Activated CD8-positive, alpha-beta T cell treated with anti-CD3 and anti-CD28 coated beads, Interleukin-2, amount 10 ng/mL, durations not matched to agents 7 days and 5 days (primary cell): ENCODE measurements at regions not wholly inside any gene's neighbourhood (a gene's known extent, or its start where the extent isn't known, plus 50 kb on each side); places are given as distances from the start of the nearest gene placed in this dataset.

ENCODE experiments used
- ATAC-seq: fragments of 150-1000 bp; cut with Tn5 transposase; one replicate; pipeline ENCODE4 v1.10.0; 2021; ENCODE audit warnings: moderate library complexity
- CTCF ChIA-PET: fragments of 350-600 bp; sonication (Branson Sonifier 250); formaldehyde crosslinking; loops from one replicate; lab custom pipeline; 2021; ENCODE audit warnings: antibody characterized with exemption; lab: Charles Lee
- POLR2A ChIA-PET: fragments of 350-600 bp; sonication (Branson Sonifier 250); formaldehyde crosslinking; loops from one replicate; lab custom pipeline; 2021; ENCODE audit warnings: antibody characterized with exemption; lab: Charles Lee
- DNase-seq: peaks from one replicate; pipeline ENCODE4 v3.0.0-alpha.2; 2020
- H3K27ac Mint-ChIP-seq: one replicate; pipeline ENCODE4 v1.8.0; 2021; ENCODE audit warnings: mild to moderate bottlenecking, mixed read lengths
- H3K27me3 Mint-ChIP-seq: one replicate; pipeline ENCODE4 v1.8.0; 2021; ENCODE audit warnings: low read depth, mixed read lengths
- H3K36me3 Mint-ChIP-seq: one replicate; pipeline ENCODE4 v1.8.0; 2021; ENCODE audit warnings: low read depth, mixed read lengths
- H3K4me1 Mint-ChIP-seq: one replicate; pipeline ENCODE4 v1.8.0; 2021; ENCODE audit warnings: low read depth, mixed read lengths
- H3K4me3 Mint-ChIP-seq: one replicate; pipeline ENCODE4 v1.8.0; 2021; ENCODE audit warnings: mild to moderate bottlenecking, mixed read lengths
- H3K9me3 Mint-ChIP-seq: one replicate; pipeline ENCODE4 v1.8.0; 2022; ENCODE audit warnings: mixed read lengths; ENCODE audit not compliant: insufficient read depth

GRCh38 chr5:160968480-160968879, 116.5 kb upstream of the ATP10B start:
- DNase-seq (no peak), ATAC-seq (no peak)
- Mint-ChIP-seq H3K27ac (no peak overlapping the region), H3K36me3 (no peaks in the 10 kb centered on the region), H3K4me1 (no peaks in the 10 kb centered on the region), H3K27me3 (no peaks in the 10 kb centered on the region), H3K9me3 (no peaks in the 10 kb centered on the region), H3K4me3 (no peak overlapping the region)
- POLR2A ChIA-PET, result no interaction called here
- CTCF ChIA-PET, result no interaction called here

GRCh38 chr5:160966921-160967320, 114.9 kb upstream of the ATP10B start:
- Mint-ChIP-seq H3K9me3 (no peaks in the 10 kb centered on the region), H3K4me3 (no peak overlapping the region), H3K36me3 (no peaks in the 10 kb centered on the region), H3K4me1 (no peaks in the 10 kb centered on the region), H3K27me3 (no peaks in the 10 kb centered on the region), H3K27ac (no peak overlapping the region)
- POLR2A ChIA-PET, result no interaction called here
- no peak for DNase-seq
- no peak for ATAC-seq
- CTCF ChIA-PET, result no interaction called here

DNA sequence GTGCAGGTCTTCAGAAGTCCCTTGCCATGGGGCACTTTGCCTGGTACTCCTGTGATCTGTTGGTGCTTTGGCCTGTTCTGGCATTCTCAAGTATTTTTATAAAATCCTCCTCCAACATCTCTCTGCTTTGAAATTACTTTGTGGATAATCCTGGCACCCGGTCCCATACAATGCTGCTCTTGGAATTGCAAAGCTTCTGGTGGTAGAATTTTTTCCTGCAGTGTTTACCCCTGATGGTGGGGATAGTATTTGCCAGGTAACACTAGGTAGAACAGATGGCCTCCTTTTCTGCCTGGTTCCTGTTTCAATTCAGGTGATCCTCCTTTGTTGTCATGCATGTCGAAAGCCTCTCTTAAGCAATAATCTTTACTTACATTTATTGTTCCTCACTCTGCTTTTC, 109.8 kb upstream of the ATP10B start:
- Mint-ChIP-seq H3K36me3 (no peaks in the 10 kb centered on the region), H3K4me1 (no peaks in the 10 kb centered on the region), H3K27ac (no peak overlapping the region), H3K4me3 (no peak overlapping the region), H3K27me3 (no peaks in the 10 kb centered on the region), H3K9me3 (no peaks in the 10 kb centered on the region)
- ChIA-PET CTCF (no interaction called here), POLR2A (interaction anchor here (0.6 kb wide), 1 partner anchor 510 kb away, joined by 3 read pairs; no protein-coding TSS in a partner anchor)
- ATAC-seq (no peak), DNase-seq (no peak)

GRCh38 chr5:160961038-160961437, 109.0 kb upstream of the ATP10B start:
- no peak overlapping the region for H3K27ac Mint-ChIP-seq
- H3K4me3 Mint-ChIP-seq, result no peak overlapping the region
- ChIA-PET POLR2A (no interaction called here), CTCF (no interaction called here)
- no peaks in the 10 kb centered on the region for H3K36me3 Mint-ChIP-seq
- ATAC-seq, result no peak
- no peaks in the 10 kb centered on the region for H3K4me1 Mint-ChIP-seq
- H3K27me3 Mint-ChIP-seq, result no peaks in the 10 kb centered on the region
- no peaks in the 10 kb centered on the region for H3K9me3 Mint-ChIP-seq
- DNase-seq, result no peak

- ChIA-PET CTCF (no interaction called here), POLR2A (no interaction called here)
- ATAC-seq (no peak), DNase-seq (no peak)
- Mint-ChIP-seq H3K4me3 (no peak overlapping the region), H3K4me1 (no peaks in the 10 kb centered on the region), H3K27me3 (no peaks in the 10 kb centered on the region), H3K27ac (no peak overlapping the region), H3K36me3 (no peaks in the 10 kb centered on the region), H3K9me3 (no peaks in the 10 kb centered on the region)
Measured at GRCh38 chr5:160960592-160960991, 108.6 kb upstream of the ATP10B start.

DNA sequence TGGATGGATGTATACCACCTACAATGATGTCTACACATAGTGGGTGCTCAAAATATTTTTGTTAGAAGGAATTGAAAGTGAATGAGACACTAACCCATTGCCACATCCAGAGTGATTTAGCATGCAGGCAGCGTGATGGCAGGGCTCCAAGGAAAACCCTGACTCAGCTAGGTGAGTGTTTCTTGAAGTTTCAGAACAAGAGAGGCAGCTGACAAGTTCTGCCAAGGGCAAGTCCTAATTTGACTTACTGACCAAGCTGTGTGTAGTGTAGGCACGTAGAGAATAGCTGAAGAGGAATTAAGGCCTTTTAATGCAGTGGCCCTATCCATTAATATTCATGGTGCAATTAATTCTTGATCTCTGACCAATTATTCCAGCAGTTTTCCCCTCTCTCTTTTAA, 107.8 kb upstream of the ATP10B start:
- no peak for DNase-seq
- CTCF ChIA-PET, result no interaction called here
- H3K36me3 Mint-ChIP-seq, result no peaks in the 10 kb centered on the region
- H3K27me3 Mint-ChIP-seq, result no peaks in the 10 kb centered on the region
- no peak overlapping the region for H3K27ac Mint-ChIP-seq
- H3K4me3 Mint-ChIP-seq, result no peak overlapping the region
- ATAC-seq, result no peak
- POLR2A ChIA-PET, result no interaction called here
- H3K9me3 Mint-ChIP-seq, result no peaks in the 10 kb centered on the region
- H3K4me1 Mint-ChIP-seq, result no peaks in the 10 kb centered on the region

DNA sequence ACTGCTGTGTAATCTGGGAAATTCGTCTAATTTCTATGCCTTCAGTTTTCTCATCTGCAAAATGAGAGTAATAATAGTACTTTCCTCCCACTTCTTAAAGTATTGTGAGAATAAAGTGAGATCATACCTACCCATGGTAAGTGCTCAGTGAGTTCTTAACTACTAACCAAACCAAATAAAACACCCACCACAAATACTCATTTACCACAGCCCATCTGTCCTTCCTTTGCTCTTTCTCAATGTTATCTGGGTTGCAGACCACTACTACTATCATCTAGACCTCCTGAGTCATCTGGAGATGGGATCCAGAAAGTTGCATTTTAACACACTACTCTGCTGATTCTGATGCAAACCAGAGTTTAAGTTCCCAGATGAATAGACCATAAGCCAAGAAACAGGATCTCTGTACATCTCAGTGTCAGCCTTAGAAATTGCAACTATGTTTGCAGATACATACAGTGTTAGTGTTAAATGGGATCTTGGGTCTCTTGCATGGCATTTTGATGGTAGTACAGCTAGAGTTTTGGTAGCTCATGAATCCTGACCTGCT, 105.4 kb upstream of the ATP10B start:
- Mint-ChIP-seq H3K4me3 (no peak overlapping the region), H3K27ac (no peak overlapping the region), H3K4me1 (no peaks in the 10 kb centered on the region), H3K9me3 (no peaks in the 10 kb centered on the region), H3K36me3 (no peaks in the 10 kb centered on the region), H3K27me3 (no peaks in the 10 kb centered on the region)
- ChIA-PET POLR2A (no interaction called here), CTCF (no interaction called here)
- no peak for ATAC-seq
- no peak for DNase-seq

DNA sequence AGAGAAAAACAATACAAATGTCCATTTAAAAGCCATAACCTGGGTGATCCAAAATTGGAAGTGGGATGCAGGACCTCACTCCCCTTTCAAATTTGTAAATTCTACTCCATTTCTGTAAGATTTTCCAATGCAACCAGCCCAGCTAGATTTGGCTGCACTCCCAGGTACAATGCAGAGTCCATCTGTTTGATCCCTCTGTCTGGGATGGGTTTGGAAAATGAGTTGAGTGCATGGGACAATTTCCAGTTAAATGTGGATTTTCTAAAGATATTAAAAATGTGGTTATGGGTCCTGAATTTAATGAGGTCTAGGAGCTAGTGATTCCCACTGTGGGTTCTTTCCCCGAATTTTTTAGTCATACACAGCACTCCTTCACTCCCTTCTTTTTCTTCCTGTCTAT, 104.0 kb upstream of the ATP10B start:
- CTCF ChIA-PET, result no interaction called here
- ATAC-seq, result no peak
- DNase-seq, result no peak
- no peak overlapping the region for H3K27ac Mint-ChIP-seq
- no peaks in the 10 kb centered on the region for H3K9me3 Mint-ChIP-seq
- H3K36me3 Mint-ChIP-seq, result no peaks in the 10 kb centered on the region
- POLR2A ChIA-PET, result no interaction called here
- no peaks in the 10 kb centered on the region for H3K27me3 Mint-ChIP-seq
- no peaks in the 10 kb centered on the region for H3K4me1 Mint-ChIP-seq
- H3K4me3 Mint-ChIP-seq, result no peak overlapping the region

GRCh38 chr5:160950311-160950710, 98.3 kb upstream of the ATP10B start:
- H3K27me3 Mint-ChIP-seq, result no peaks in the 10 kb centered on the region
- POLR2A ChIA-PET, result no interaction called here
- H3K9me3 Mint-ChIP-seq, result no peaks in the 10 kb centered on the region

GRCh38 chr5:160940725-160941124, 88.7 kb upstream of the ATP10B start:
- Mint-ChIP-seq H3K36me3 (no peaks in the 10 kb centered on the region), H3K4me1 (no peaks in the 10 kb centered on the region), H3K4me3 (no peak overlapping the region), H3K27me3 (no peaks in the 10 kb centered on the region), H3K9me3 (no peaks in the 10 kb centered on the region), H3K27ac (no peak overlapping the region)
- ChIA-PET POLR2A (no interaction called here), CTCF (no interaction called here)
- ATAC-seq (no peak), DNase-seq (no peak)

More at GRCh38 chr5:160950311-160950710, 98.3 kb upstream of the ATP10B start:
- DNase-seq (no peak), ATAC-seq (no peak)
- Mint-ChIP-seq H3K36me3 (no peaks in the 10 kb centered on the region), H3K27ac (no peak overlapping the region), H3K4me3 (no peak overlapping the region), H3K4me1 (no peaks in the 10 kb centered on the region)
- CTCF ChIA-PET, result no interaction called here

DNA sequence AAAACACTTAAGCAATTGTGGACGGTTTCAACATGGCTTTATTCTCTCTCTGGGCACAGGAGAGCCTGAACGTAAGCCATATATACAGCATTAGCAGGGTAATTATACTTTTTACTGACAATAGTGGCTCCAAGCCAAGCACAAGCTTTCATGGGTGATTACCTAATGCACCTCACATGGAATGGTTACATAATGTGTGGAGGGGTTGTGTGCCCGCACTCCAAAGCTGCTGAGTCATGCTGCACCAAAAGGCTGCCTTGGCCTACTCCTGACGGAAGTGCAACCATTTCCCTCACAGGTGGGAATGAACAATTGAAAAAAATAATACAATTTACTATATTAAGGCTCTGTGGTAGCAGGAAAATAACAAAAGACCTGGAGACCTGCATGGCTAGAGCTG, 86.5 kb upstream of the ATP10B start:
- Mint-ChIP-seq H3K27ac (no peak overlapping the region), H3K9me3 (no peaks in the 10 kb centered on the region), H3K4me1 (no peaks in the 10 kb centered on the region), H3K36me3 (no peaks in the 10 kb centered on the region), H3K27me3 (no peaks in the 10 kb centered on the region), H3K4me3 (no peak overlapping the region)
- POLR2A ChIA-PET, result no interaction called here
- CTCF ChIA-PET, result no interaction called here
- no peak for ATAC-seq
- no peak for DNase-seq

GRCh38 chr5:160937570-160937969, 85.6 kb upstream of the ATP10B start:
- Mint-ChIP-seq H3K4me1 (no peaks in the 10 kb centered on the region), H3K27me3 (no peaks in the 10 kb centered on the region), H3K9me3 (no peaks in the 10 kb centered on the region), H3K27ac (no peak overlapping the region), H3K36me3 (no peaks in the 10 kb centered on the region), H3K4me3 (no peak overlapping the region)
- ChIA-PET CTCF (no interaction called here), POLR2A (no interaction called here)
- ATAC-seq, result no peak
- no peak for DNase-seq

- H3K27ac Mint-ChIP-seq, result no peak overlapping the region
- ATAC-seq (no peak), DNase-seq (no peak)
- no peaks in the 10 kb centered on the region for H3K36me3 Mint-ChIP-seq
- ChIA-PET POLR2A (no interaction called here), CTCF (no interaction called here)
- H3K4me1 Mint-ChIP-seq, result no peaks in the 10 kb centered on the region
- H3K27me3 Mint-ChIP-seq, result no peaks in the 10 kb centered on the region
- no peaks in the 10 kb centered on the region for H3K9me3 Mint-ChIP-seq
- H3K4me3 Mint-ChIP-seq, result no peak overlapping the region
Measured at GRCh38 chr5:160935776-160936175, 83.8 kb upstream of the ATP10B start.
